Stimulated activated CD8-positive, alpha-beta memory T cell treated with anti-CD3 and anti-CD28 coated beads, Interleukin-2, amount 100 ng/mL, for 48 hours (primary cell): ENCODE measurements at regions not wholly inside any gene's neighbourhood (a gene's known extent, or its start where the extent isn't known, plus 50 kb on each side); places are given as distances from the start of the nearest gene placed in this dataset.
"Not testable (repeated sequence)": the region's sequence is repeated elsewhere in the genome, so short reads cannot be mapped to it uniquely, and the experiment has no call there.

ENCODE experiments used
- DNase-seq, 2 donors: peaks; one replicate each; pipeline ENCODE4 v3.0.0-alpha.2; 2020; ENCODE audit warnings: low read depth in 2 of 2

DNA sequence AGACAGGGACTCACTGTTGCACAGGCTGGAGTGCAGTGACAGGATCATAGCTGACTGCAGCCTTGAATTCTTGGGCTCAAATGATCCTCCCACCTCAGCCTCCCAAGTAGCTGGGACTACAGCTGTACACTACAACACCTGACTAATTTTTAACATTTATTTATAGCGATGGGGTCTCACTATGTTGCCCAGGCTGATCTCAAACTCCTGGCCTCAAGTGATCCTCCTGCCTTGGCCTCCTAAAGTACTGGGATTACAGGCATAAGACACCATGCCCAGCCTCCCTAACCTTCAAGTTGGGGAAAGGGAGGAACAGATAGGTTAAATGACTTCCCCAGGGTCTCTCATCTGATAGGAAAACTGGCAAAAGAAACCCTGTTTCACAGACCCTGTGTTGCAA, 919.5 kb downstream of the TYW1 start:
- not testable (repeated sequence) for DNase-seq

DNA sequence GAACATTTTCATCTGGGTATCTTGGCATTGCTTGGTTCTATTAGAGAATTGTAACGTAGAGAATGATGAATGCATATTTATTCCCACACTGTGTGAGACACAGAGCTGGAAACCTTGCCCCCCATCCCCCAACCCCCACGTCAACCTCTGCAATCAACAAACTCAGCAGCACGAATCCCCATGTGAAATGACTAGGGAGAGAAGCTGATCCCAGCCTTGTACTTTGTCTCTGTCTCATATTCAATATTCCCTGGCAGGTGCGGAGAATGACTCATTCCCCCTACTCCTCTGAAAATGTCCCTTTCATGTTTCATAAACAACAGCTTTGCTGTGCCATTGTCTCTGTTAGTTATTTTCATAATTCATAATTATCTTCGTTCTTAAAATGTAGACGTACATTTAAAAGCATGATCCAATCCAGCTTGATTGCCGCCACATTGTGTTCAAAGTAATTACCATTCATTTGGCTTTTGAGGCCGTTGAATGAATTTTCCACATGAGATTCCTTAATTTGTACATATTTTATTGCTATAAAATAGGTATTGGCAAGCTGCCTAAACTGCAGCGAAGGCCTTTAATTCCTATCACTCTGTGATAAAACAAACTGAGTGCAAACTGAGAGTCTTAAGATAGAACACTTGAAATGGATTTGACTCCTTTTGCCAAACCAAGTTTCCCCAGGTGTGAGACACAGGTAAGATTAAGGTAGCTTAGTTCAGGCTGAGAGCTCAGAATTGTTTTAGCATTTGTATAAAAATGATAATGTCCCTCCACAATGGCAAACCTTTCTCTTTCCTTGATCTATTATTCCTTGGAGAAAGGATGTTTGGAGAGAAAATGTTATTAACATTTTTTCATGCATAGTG, 920.2 kb downstream of the TYW1 start:
- DNase-seq = no peak

DNA sequence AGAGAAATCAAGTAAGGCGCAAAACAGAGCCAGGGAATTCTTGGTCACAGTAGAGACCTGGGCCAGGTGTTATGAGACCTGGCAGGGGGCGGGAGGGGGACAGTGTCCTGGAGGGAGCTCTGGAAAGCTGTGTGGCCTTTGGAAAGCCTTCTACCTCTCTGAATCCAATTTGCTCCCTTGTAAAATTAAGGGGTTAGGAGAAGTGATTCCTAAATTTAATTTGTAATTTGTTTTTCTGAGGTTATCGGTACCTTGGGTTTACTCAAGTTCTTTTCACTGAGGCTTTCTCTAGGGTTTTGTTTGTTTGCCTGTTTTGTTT, 920.8 kb downstream of the TYW1 start:
- DNase-seq = no peak

DNA sequence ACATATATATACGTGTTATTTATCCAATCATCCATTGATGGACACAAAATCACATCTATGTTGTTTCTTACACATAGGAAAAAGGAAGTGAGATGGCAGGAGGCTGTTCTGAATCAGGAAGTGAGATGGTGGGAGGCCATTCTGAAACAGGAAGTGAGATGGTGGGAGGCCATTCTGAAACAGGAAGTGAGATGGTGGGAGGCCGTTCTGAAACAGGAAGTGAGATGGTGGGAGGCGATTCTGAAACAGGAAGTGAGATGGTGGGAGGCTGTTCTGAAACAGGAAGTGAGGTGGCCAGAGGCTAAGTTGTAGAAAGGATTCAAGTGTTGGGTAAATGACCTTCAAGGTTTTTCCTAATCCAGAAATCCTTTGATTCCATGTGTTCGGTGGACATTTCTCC, 921.5 kb downstream of the TYW1 start:
- DNase-seq = no peak

DNA sequence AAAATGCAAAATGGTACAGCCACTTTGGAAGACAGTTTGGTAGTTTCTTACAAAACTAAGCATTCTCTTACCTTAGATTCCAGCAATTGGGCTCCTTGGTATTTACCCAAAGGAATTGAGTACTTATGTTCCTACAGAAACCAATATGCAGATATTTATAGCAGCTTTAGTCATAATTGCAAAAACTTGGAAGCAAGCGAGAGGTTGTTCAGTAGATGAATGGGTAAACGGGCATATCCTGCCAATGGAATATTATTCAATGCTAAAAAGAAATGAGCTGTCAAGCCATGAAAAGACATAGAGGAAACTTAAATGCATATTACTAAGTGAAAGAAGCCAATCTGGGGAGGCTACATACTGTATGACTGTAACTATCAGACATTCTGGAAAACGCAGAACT, 926.7 kb downstream of the TYW1 start:
- DNase-seq = no peak

DNA sequence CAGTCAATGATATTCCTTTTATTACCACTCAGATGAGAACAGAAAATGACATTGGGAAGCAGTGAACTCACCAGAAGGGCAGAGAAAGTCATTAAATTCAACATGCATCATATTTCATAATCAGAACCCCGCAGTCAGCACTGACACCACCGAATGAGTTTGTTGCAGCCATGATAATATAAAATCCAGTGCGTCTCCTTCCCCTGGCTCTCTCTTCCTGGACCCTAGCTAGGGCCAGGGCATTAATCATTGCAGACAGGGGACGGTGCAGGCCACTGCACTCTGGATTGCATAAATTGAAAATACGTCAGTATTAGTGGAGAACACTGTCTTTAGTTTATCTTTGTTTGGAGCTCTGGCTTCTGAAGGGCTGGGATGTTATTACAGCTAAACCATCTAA, 931.5 kb downstream of the TYW1 start:
- DNase-seq = no peak

DNA sequence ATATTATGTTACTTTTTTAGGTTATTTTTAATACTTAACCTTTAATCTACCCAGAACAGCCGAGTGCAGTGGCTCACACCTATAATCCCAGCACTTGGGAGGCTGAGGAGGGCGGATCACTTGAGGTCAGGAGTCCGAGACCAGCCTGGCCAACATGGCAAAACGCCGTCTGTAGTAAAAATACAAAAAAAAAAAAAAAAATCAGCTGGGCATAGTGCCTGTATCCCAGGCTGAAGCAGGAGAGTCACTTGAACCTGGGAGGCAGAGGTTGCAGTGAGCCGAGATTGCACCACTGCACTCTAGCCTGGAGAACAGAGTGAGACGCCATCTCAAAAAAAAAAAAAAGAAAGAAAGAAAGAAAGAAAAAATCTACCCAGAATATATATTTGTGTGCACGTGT, 939.8 kb downstream of the TYW1 start:
- not testable (repeated sequence) for DNase-seq

DNA sequence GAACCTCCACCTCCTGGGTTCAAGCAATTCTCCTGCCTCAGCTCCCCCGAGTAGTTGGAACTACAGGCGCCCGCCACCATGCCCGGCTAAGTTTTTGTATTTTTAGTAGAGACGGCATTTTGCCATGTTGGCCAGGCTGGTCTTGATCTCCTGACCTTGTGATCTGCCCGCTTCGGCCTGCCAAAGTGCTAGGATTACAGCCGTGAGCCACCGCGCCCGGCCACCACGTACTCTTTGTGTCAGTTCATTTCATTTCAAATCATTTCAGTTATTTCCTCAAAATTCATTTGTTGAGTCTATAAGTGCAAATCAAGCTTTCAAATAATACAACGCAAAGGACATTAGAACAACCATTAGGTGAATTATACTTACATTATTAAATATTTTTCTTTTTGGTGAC, 943.8 kb downstream of the TYW1 start:
- no peak for DNase-seq

DNA sequence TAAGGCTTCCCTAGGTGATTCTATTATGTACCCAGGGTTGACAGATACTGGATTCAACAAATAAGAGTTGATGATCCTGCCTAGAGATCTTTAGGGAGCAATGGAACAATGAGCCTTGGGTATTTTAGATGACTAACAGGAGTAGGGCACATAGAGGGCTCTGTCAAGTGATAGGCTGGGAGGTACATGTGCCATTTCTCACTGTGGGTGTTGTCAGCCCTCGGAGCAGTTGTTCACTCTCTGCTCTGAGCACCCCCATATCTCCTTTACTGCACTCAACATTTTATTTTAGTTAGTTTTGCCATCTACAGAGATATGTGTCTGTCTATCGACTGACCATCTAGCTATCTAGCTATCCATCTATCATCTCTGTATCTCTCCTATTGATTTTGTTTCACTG, 950.6 kb downstream of the TYW1 start:
- no peak for DNase-seq

DNA sequence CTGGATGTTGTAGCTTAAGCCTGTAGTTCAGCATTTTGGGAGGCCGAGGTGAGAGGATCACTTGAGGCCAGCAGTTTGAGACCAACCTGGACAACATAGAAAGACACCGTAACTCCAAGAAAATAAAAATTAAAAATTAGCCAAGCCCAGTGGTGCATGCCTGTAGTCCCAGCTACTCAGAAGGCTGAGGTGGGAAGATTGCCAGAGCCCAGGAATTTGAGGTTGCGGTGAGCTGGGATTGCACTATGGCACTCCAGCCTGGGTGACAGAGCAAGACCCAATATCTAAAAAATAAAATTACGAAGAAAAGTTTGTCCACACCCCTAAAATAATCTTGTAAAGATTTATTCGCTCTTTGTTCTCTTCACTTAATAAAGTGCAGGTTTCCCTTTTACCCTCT, 951.0 kb downstream of the TYW1 start:
- DNase-seq = no peak

DNA sequence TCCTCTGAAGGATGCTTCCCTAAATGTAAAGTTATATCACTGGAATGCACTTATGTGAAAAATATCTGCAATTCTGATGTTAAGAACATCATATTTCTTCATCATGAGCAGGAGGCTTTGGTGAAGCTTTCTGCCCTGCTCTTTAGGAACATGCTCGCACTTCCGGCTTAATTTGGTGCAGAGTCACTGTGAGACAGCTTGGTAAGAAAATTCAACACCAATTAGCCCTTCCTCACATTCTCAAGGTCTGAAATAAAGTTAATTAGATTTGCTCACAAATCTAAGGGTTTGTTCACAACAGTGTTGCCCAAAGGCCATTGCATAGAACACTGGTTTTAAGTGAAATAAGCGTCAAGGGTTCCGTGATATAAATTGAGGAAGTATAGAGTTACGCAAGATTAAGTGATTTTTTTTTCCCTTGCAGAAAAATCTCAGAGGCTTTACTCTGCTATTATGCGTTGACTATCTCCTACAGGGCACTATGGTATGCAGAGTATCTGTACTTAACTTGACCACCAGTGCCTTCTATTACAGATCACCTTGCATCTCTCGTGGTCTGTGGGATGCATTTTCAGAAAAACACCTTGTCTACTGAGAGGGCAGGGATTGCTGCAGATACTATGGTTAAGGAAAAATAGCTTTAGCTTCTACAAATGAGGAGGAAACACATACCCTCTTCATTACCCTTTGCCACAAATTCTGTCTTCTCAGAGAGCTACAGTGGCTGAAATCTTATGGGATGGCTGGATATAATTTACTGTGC, 953.9 kb downstream of the TYW1 start:
- DNase-seq = no peak

DNA sequence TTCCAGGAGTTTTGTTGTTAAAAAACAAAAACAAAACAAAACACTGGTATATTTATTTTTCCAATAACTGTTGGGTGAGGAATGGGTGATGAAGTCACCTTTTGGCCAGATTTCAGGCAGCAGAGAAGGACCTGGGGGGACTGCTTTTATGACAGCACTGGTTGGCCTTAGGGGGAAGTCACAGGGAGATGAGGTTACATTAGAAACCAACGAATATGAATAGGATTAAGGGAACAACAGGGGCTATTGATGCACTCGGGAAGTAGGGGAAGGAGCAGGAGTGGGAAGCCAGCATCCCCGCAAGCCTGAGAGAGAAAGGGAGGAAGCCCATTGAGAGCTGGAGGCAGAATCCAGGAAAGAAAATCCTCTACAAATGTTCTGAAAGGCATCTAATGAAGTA, 958.4 kb downstream of the TYW1 start:
- DNase-seq = no peak

DNA sequence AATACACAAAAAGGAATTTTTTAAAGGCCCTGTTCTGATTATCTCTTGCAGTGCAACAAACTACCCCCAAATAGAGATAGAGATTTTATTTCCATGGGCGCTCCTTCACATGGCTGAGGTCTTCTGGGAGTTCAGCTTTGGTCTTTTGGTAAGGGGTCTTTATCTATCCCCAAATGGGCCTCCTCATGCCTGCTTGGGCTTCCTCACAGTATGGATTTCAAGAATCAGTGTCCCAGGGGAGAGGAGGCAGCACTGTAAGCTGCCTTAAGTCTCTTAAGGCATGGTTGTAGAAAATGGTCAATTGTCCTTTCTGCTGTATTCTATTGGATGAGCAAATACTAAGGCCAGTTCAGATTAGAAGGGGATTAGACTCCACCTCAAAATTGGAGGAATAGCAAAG, 966.2 kb downstream of the TYW1 start:
- no peak for DNase-seq

DNA sequence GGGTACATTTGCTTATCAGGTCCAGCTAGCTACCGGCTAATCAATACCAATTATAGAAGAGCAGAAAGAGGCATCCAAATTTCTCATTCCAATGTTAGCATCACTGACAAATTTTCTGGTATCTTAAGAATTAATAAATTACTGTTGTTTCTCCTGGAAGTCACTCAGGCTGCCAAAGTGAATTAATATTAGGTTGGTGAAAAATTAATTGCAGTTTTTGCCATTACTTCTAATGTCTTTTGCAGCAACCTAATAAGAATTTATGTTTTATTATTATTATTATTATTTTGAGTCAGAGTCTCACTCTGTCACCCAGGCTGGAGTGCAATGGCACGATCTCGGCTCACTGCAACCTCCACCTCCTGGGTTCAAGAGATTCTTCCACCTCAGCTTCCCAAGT, 979.9 kb downstream of the TYW1 start:
- DNase-seq = no peak

DNA sequence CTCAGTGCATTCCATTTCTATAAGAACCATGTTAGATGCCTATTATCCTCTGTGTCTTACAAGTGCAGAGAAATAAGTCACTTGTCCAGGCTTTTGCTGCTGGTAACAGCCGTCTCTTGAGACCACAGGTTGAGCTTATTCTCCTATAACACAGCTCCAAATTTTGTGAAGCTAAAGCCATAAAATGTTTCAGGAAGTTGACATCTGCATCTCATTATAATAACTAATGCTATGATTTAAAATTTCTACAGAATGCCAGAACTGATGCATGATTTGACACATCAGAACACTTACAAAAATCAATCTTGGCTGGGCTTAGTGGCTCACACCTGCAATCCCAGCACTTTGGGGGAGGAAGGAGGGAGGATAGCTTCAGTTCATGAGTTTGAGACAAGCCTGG, 986.9 kb downstream of the TYW1 start:
- no peak for DNase-seq

DNA sequence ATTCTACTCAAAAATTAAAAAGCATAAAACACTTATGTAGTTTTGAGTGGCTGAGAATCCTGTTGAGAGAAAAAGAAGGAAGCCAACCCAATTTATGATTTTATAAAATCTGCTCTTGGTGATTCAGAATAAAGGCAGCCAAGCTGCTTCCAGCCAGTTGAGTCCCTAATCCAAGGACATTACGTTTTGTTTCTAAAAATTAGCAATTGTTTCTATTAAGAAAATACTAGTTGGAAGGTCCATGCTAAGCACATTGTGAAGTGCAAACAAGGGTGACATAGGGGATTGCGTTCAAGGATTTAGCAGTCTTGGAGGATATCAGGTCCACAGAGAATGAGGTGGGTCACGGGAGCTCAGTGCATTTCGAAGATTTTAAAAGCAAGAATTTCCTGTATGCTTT, 987.7 kb downstream of the TYW1 start:
- DNase-seq = no peak

DNA sequence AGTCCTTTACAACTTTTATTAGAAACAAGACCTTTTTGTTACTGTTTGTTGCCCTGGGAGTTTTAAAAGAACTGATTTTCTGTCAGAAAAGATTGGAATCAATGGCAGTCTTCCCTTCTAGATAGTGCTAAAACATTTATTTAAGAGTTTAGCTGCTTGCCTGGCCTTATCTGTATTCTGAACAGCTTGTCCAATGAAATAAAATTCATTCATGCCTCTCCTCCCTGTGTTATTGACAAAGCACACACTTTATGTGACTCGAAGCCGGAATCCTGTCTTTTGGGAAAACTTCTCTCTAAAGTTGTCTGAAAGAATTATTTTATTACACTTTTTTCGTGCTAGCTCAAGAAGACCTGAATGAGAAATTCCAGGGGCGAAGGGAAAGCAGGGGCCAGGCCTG, 992.5 kb downstream of the TYW1 start:
- no peak for DNase-seq

DNA sequence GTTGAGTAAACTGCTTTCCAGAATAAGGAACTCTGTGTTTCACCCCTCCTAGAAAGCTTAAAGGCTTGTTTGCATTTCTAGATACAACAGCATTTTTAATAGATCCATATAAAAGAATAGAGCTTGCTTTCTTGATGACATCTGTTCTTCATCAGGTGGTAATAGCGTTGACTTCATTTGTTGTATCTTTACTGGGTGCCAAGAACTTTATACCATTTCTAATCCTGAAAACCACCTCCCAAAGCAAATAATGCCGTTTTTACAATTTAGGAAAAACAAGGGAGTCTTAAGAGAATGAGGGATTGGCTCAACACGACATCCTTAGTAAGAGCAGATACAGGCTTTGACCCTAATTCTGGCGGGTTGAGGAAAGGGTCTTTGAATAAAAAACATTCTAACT, 993.4 kb downstream of the TYW1 start:
- DNase-seq = no peak

DNA sequence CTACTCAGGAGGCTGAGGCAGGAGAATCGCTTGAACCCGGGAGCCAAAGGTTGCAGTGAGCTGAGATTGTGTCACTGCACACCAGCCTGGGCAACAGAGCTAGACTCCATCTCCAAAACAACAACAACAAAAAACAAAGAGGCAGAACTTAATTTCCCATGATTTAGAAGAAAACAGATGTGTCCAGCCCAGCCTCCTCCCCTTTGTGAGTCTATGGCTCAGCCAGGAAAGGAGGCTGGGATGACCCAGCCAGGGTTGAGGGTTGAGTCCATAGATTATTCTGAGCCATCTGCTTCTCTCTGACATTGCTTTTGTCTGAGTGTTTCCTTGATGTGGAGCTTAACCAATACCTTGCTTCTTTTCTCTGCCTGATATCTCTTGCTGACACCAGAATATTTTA, 994.1 kb downstream of the TYW1 start:
- DNase-seq = no peak

DNA sequence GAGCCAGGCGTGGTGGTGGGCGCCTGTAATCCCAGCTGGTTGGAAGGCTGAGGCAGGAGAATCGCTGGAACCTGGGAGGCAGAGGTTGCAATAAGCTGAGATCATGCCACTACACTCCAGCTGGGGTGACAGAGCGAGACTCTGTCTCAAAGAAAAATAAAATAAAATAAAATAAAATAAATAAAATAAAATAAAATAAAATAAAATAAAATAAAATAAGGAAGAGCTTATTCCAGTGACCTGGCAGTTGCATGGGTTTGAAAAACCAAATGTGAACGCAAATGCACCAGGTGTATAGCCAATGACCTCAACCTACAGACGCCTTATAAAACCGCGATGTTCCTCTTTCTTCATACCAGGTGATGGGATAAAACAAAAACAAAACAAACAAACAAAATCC, 995.7 kb downstream of the TYW1 start:
- DNase-seq = no peak

DNA sequence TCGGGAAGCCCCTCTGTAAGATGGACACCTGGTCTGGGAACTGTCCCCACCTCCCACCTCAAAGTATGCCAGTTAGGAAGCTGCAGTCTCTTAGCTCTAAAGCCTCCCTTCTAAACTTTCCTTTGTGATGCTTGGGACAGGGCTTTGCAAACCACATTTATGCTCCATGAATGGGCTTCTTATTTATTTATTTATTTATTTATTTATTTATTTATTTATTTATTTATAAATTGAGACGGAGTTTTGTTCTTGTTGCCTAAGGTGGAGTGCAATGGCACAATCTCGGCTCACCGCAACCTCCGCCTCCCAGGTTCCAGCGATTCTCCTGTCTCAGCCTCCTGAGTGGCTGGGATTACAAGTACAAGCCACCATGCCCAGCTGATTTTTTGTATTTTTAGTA, 1009.4 kb downstream of the TYW1 start:
- no peak for DNase-seq

DNA sequence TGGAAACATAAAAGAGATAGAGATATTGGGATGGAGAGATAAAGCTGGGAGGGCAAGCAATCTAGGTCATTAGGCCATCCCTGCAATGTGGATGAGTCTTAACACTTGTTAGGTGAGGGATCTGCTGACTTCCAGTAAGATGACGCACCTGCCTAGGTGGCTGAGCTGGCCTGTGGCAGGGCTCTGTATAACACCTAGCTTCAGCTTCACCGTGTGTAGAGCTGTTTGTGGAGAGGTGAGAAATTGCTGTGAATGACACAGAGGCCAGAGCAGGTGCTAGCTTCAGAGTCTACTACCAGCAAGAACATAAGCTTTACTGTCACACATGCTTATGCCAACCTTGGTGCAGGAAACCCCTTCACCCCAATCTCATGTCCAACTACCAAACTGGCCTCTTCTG, 1010.0 kb downstream of the TYW1 start:
- no peak for DNase-seq

DNA sequence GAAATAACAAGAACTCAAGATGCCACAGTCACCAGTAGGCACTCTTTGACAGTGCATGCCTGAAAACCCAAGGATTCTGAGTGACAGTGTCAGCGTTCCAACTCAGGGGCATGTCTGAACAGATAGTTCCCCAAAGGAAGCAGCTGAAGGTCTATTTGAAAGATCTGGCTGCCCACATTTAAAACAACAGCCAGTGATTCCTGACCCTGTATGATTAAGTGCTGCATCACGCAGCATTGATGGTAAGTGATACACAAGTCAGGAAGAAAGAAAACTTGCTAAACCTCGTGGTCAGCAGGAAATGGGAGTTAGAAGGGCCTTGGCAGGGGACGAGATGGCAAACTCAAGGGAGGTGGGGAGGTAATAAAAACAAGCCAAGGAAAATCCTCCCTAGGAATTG, 1013.1 kb downstream of the TYW1 start:
- DNase-seq = no peak
